ENCODE measurements at regions not wholly inside any gene's neighbourhood (a gene's known extent, or its start where the extent isn't known, plus 50 kb on each side); places are given as distances from the start of the nearest gene placed in this dataset.

- no peak for TF ChIP-seq MIER3 (CRISPR knock-in tag; IDR thresholded peaks at IDR 0.05; ENCODE audit: borderline replicate concordance)
These were observed 160.1 kb upstream of the NECTIN1 start (continued) for GRCh38 chr11:119889111-119889510.

GRCh38 chr11:119888119-119888518 lies 159.1 kb upstream of the NECTIN1 start:
- BruUV-seq (replicated peaks) = no TSS peak
- CTCF ChIA-PET (ENCODE audit: low intra/inter-chr PET ratio, low total read pairs) = no interaction called here
- Histone ChIP-seq H3K9me3 (ENCODE audit: low read length) (no peaks in the 10 kb centered on the region), H3K27me3 (ENCODE audit: control insufficient read depth in 1 of 2, insufficient read depth in 2 of 2, low read length in 2 of 2) (peaks cover 1 to 49% of the 10 kb centered on the region in 2 experiments; a peak in 3 of 5 replicates), H4K20me1 (ENCODE audit: insufficient read depth, low read length) (no peaks in the 10 kb centered on the region), H3K27ac (ENCODE audit: extremely low read length, insufficient read depth, low read length) (no peak overlapping the region), H3K9ac (ENCODE audit: insufficient read depth, low read depth, low read length) (no peak overlapping the region), H3K4me2 (ENCODE audit: low read depth, low read length) (no peak overlapping the region), H3K4me3 (replicated peaks in 1 of 3; ENCODE audit: insufficient read depth in 1 of 3, low read depth in 2 of 3, low read length in 3 of 3) (no peak overlapping the region), H2AFZ (ENCODE audit: low read length) (no peak overlapping the region), H3K4me1 (ENCODE audit: insufficient read depth, low read length) (no peaks in the 10 kb centered on the region), H3K79me2 (ENCODE audit: insufficient read depth, low read length) (no peaks in the 10 kb centered on the region), H3K36me3 (replicated peaks in 1 of 2; ENCODE audit: control insufficient read depth in 1 of 2, insufficient read depth in 2 of 2, low read length in 2 of 2) (no peaks in the 10 kb centered on the region)
- no peak for FAIRE-seq
- WGBS (ENCODE audit: low lambda C conversion rate) = 2% methylated on average over 4 of the region's 5 CpGs
- TF ChIP-seq EP300 (IDR thresholded peaks at IDR 0.05; ENCODE audit: low read depth in 2 of 2, low read length in 2 of 2) (no peak), EP300 (CRISPR knock-in tag; IDR thresholded peaks at IDR 0.05; ENCODE audit: borderline replicate concordance) (no peak)
- ATAC-seq = no peak
- in situ Hi-C loops (cut with HindIII; ENCODE audit: extremely low pct_ligation_motif_present, low pct_unique_long_range_greater_than_20kb) = no loop called here
- no peak for DNase-seq (ENCODE audit: low spot score)
- POLR2A ChIA-PET = no interaction called here
- intact Hi-C loops (cut with micrococcal nuclease; ENCODE audit: unreplicated experiment) = no loop called here

DNA sequence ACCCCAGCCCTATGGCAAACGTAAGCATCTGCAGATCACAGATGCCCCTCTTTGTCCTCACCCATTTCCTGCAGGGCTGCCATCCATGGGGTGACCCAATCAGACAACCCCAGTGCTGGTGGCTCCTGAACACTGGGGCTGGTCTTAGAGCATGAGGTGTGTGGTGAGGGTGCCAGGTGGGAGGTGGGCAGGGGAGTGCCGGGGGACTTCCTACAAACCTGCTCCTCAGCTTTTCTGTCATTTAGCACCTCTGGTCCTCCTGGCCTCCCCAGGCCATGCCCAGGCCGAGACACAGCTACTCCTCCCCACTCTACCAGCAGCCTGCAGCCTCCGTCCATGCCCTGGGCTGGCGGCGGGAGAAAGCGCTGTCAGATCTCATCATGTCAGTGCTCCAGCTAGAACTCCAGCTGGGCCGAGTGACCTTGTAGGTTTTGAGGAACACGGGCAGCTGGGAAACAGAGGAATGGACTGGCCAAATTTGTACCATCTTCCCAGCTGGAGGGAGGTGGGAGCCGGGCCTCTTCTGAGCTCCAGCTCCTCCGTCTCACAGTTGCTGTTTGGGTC lies 157.7 kb upstream of the NECTIN1 start:
- FAIRE-seq = no peak
- Histone ChIP-seq H3K4me2 (ENCODE audit: low read depth, low read length) (no peak overlapping the region), H3K36me3 (replicated peaks in 1 of 2; ENCODE audit: control insufficient read depth in 1 of 2, insufficient read depth in 2 of 2, low read length in 2 of 2) (no peaks in the 10 kb centered on the region), H3K27me3 (ENCODE audit: control insufficient read depth in 1 of 2, insufficient read depth in 2 of 2, low read length in 2 of 2) (peaks cover 0 to 41% of the 10 kb centered on the region in 2 experiments; a peak in 3 of 5 replicates), H3K27ac (ENCODE audit: extremely low read length, insufficient read depth, low read length) (no peak overlapping the region), H2AFZ (ENCODE audit: low read length) (no peak overlapping the region), H3K79me2 (ENCODE audit: insufficient read depth, low read length) (no peaks in the 10 kb centered on the region), H4K20me1 (ENCODE audit: insufficient read depth, low read length) (no peaks in the 10 kb centered on the region), H3K9ac (ENCODE audit: insufficient read depth, low read depth, low read length) (no peak overlapping the region), H3K4me1 (ENCODE audit: insufficient read depth, low read length) (no peaks in the 10 kb centered on the region), H3K9me3 (ENCODE audit: low read length) (no peaks in the 10 kb centered on the region), H3K4me3 (replicated peaks in 1 of 3; ENCODE audit: insufficient read depth in 1 of 3, low read depth in 2 of 3, low read length in 3 of 3) (no peak overlapping the region)
- CTCF ChIA-PET (ENCODE audit: low intra/inter-chr PET ratio, low total read pairs) = no interaction called here
- no peak for DNase-seq (ENCODE audit: low spot score)
- ATAC-seq = no peak
- in situ Hi-C loops (cut with HindIII; ENCODE audit: extremely low pct_ligation_motif_present, low pct_unique_long_range_greater_than_20kb) = no loop called here
- POLR2A ChIA-PET = no interaction called here
- BruUV-seq (replicated peaks) = no TSS peak
- intact Hi-C loops (cut with micrococcal nuclease; ENCODE audit: unreplicated experiment) = no loop called here
- WGBS (ENCODE audit: low lambda C conversion rate) = 44% methylated on average over 9 of the region's 11 CpGs
- TF ChIP-seq ZNF350 (CRISPR knock-in tag; IDR thresholded peaks at IDR 0.05; ENCODE audit: borderline replicate concordance, low read depth) (no peak), LBX2 (CRISPR knock-in tag; IDR thresholded peaks at IDR 0.05; ENCODE audit: borderline replicate concordance) (no peak), ZHX1 (CRISPR knock-in tag; IDR thresholded peaks at IDR 0.05; ENCODE audit: low read depth) (no peak), BCLAF1 (IDR thresholded peaks at IDR 0.05) (no peak)
- TF ChIP-seq, protein P1, sequence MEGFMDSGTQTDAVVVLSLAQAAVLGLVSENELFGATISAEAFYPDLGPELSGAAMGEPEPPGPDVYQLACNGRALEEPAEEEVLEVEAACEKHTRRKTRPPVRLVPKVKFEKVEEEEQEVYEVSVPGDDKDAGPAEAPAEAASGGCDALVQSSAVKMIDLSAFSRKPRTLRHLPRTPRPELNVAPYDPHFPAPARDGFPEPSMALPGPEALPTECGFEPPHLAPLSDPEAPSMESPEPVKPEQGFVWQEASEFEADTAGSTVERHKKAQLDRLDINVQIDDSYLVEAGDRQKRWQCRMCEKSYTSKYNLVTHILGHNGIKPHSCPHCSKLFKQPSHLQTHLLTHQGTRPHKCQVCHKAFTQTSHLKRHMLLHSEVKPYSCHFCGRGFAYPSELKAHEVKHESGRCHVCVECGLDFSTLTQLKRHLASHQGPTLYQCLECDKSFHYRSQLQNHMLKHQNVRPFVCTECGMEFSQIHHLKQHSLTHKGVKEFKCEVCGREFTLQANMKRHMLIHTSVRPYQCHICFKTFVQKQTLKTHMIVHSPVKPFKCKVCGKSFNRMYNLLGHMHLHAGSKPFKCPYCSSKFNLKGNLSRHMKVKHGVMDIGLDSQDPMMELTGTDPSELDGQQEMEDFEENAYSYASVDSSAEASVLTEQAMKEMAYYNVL (CRISPR knock-in tag; IDR thresholded peaks at IDR 0.05; ENCODE audit: borderline replicate concordance) = no peak

All from HepG2 (cell line).